Effector CD4-positive, alpha-beta T cell (primary cell): ENCODE measurements at regions not wholly inside any gene's neighbourhood (a gene's known extent, or its start where the extent isn't known, plus 50 kb on each side); places are given as distances from the start of the nearest gene placed in this dataset.

Source experiments
- DNase-seq: peaks from one replicate; pipeline ENCODE4 v3.0.0-alpha.2; 2020

DNA sequence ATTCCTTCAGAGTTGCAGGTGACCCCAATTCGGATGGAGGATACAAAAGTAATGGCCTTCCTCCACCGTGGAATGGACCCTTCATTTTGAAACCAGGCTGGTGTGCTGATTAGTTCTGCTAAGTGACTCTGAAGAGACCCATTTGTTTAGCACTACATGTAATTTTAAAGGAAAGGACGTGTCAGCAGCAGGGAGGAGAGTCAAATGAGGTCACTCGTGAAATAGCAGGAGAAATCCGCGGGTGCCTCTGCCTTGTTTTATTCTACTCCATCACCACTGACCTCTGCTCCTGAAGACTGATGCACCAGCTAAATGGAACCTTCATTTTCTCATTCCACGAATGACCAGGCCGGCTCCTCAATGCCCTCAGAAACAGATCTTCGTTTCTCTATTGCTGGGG is 589.2 kb downstream of the CDH11 start:
- DNase-seq, result no peak

- no peak for DNase-seq
Measured at GRCh38 chr16:64532117-64532516, 589.7 kb downstream of the CDH11 start.

DNA sequence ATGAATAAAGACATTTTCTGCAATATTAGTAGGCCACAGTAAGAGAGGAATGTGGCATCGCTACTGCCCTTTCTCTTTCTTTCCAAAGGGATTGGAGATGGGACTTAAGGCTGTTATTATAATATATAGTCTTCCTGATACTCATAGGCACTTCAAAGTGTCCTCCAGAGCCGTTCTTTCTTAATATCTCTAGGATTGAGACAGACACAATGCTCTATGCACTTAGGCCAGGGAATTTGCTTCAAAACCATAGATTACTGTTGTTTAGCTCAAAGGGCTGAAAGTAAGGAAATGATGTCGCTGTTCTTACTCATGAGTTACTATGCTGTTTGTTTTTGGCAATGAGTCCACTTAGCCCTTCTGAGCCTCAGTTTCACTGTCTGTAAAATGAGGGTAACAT is 590.5 kb downstream of the CDH11 start:
- DNase-seq, result no peak

DNA sequence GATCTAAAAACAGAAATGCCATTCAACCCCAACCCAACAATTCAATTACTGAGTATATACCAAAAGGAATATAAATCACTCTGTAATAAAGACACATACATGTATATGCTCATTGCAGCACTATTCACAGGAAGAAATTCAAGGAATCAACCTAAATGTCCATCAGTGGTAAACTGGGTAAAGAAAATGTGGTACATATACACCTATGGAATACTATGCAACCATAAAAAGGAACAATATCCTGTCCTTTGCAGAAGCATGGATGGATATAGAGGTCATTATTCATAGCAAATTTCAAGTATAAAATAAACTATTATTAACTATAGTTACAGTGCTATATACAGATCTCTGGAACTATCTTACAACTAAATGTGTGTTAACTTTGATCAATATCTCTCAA is 599.3 kb downstream of the CDH11 start:
- DNase-seq, result no peak

DNA sequence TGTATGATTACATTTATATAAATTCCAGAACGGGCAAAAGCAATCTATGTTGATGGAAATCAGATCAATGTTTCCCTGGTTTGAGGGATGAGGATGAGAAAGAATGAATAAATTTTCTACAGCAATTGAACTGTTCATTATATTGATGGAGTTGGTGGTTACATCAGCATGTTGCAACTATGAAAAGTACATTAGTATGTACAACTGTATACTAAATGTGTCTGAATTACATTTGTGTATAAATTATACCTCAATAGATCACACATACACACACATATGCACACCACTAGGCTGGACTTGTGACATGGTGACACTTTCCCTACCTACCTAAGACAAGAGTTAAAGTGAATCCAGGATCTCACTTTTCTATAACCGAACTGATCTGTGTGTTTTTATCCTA is 608.0 kb downstream of the CDH11 start:
- no peak for DNase-seq

GRCh38 chr16:64507240-64508024 is 614.4 kb downstream of the CDH11 start:
- no peak for DNase-seq

DNA sequence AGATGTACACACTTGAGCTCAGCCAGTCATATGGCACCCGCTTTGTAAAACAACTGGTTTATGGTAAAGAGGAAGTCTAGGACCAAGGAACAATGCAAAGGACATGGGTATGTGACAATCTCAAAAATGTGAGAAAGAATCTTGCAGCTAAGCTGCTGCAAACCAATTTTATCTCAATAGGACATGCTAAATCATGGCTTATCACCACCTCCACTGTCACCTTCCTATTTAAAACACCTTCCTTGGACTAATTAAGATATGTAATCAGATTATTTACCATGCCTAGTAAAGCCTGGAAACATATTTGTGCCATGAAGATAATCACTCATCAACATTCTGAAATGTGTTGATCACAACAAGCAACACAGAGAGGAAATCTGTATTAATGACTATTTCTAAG is 622.7 kb downstream of the CDH11 start:
- DNase-seq, result no peak

- DNase-seq, result no peak
Measured at GRCh38 chr16:64498363-64498762, 623.5 kb downstream of the CDH11 start.

- no peak for DNase-seq
Measured at GRCh38 chr16:64493709-64494108, 628.2 kb downstream of the CDH11 start.

DNA sequence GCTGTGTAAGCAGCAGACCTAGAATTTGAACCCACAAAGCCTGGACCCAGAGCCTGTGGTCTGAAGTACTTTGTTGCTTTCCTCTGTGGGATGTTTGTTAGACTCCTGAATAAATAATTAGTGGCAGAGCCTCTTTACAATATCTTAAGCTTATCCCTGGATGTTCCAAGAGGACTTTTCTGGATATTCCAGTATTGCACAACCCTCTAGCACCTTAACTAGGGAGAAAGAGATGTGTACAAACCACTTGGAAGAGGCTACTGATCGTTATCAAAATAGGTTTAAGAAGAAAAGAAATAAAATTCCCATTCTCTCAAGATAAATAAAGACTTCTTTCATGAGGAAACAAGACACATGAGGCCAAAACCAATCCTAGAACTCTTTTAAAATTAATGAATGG is 632.4 kb downstream of the CDH11 start:
- DNase-seq, result no peak

DNA sequence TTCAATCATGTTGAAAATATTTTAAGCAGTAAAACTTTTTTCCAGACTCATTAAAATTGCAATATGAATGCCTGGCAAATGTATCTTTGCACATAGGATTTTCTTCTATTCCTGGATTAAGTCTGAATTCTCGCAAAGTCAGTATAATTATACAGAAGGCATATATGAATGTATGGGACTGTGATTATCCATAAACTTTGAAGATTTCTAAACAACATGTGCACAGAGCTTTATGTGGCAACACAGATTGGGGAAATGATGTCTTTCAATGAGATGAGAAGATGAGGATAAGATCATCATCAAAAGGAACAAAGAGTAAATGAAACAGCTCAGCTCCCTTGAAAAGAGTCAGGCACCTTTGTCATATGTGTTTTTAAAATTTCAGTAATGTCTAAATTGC is 635.3 kb downstream of the CDH11 start:
- no peak for DNase-seq

GRCh38 chr16:64481497-64481896 is 640.4 kb downstream of the CDH11 start:
- no peak for DNase-seq

DNA sequence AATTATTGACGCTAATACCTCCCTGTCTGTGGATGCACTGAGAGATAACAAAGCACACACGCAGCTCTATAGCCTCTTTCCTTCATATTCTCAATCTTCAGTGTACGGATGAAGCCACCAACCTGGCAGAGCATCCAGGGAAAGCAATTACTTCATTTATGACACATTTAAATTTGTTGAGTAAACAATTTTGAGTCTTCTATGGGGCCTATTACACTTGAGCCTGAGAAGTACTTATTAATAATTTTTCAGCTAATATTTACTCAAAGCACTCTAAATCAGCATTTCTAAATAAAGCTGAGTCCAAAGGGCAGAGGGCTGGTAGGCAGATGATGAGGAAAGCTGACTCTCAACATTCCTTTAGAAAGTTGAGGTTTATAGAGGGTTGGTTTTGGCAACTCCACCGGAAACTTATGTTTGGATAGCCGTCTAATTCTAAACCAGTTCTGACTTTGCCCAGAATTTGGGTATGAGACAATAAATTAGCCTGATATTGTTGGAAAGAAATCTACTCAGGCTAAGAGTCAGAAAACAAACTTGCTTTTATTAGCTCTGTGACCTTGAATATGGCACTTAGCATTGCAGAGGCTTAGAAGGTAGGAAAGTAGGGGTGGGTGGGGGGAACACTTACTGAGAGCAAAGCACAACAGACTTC is 643.5 kb downstream of the CDH11 start:
- DNase-seq, result no peak

DNA sequence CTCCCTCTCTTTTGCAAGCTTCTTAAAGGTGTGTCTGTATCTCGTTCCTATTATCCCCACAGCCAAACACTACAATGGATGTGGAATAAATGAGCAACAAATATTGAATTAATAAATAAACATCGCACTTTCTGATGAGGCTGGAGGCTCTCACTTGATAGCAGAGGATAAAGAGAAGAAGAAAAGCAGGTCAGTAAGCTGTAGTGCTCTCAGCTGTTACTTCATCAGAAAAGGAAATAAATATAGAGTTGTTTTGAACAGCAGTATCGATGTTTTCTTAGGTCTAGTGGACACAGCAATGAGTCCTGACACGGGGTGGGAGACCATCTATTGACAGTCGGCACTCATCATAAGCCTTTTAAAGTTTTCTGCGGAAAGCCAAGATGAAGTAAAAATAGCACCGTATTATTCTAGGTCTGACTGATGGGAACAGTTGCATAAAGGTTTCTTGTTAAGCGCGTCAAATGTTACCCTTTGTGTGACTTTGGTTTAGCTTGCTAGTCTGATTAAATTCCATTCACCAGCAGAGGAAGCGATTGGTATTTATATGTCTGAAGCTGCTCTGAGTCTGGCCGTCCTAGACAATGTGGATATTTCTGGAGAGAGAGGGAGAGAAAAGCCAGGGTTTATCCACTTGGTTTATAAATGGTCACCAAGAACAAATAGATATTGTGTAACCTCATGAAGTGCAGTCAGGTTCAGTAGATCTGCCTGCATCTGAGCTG is 646.1 kb downstream of the CDH11 start:
- DNase-seq, result no peak

- DNase-seq, result no peak
Measured at GRCh38 chr16:64470916-64471315, 650.9 kb downstream of the CDH11 start.

- DNase-seq, result no peak
Measured at GRCh38 chr16:64469906-64470702, 651.8 kb downstream of the CDH11 start.

DNA sequence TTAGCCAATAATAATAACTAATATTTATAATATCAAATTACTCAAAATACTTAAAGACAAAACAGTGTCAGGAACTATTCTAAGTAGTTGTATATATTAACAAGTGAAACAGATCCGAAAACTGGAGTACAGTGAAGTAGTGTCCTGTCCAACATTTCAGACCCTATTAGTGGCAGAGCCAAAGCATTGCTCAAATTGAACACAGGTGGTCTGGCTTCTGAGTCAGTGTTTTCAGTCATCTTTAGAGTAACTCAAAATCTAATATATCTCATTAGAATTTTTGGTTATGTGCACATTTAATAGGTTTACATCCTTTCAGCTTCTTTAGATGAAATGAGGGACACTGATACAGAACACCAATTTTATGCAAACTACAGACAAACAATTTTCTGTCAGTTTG is 652.5 kb downstream of the CDH11 start:
- no peak for DNase-seq

DNA sequence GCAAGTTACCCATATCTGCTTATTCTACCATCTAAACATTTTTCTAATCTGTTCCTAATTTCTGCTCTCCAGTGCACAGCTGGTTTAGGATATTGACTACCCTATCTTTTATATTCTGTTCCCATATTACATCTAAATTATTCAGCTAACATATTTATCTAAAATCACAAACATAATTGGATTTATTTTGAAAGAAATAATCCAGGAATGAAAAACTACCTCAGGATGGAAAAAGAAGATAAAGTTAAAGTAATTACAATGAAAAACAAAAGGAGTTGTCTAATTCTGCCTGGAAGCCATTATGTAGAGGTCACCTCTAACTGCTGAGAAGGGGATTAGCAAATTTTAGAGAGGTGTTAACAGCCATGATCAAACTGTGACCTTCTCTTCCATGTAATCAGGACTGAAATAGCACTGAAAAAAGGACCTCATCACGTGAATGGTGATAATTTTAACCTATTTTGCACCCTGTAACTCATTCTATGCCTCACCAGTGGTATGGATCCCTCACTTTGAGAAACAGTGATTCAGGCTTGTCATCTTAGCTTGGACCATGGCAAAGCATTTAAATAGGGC is 653.3 kb downstream of the CDH11 start:
- DNase-seq, result no peak

DNA sequence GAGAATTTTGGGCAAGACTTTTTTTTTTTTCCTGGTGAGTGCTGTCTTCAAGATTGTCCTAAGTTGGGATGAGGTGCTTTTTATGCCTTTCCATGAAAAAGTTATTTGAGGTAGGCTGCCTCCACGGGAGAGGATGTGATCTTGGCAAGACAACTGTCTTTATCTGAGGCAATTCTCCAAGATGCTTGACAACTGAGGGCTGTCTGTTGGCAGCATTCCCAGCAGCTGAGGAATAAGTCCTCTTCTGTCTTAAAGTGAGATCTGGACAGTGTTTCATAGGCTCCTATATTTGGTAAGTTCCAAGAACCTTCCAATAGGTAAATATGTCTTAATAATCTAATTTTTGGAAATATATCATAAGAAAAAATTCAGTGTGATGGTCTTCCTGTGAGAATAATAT is 662.0 kb downstream of the CDH11 start:
- no peak for DNase-seq

DNA sequence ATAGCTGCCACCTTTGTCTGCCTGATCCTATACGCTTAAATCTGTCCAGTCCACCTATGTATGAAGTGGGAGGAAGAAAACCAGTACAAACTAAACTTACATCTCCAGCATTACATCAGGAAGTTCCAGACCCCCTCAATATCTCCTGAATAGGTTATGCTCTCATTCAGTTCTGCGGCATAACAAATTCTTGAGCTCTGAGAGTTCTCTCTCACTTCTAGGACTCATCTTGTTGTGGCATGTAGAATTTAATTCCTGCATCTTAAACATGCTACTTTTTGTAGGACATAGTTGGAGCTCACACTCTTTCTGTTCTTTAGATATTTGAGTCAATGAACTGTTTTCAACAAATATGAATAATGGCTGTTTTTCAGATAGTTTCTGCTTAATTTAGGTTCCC is 662.5 kb downstream of the CDH11 start:
- no peak for DNase-seq

- no peak for DNase-seq
Measured at GRCh38 chr16:64455275-64455674, 666.6 kb downstream of the CDH11 start.

DNA sequence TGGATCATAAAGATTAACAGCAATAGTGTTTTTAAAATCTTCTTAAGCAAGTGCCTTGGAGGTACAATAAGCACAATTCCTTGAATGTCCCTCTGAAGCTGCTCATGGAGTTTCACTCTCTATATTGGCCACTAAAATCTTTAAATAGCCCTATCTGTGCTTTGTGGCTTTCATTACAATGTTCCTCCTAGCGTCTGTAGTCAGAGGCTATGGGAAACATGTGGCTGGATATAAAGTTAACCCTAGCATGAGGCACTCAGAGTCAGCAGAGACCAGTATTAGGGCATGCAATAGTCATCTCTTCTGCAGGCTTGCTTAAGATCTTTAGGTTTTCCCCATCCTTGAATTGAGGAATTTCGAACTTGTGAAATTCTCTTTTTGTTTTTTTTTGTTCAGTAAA is 668.2 kb downstream of the CDH11 start:
- DNase-seq, result no peak

DNA sequence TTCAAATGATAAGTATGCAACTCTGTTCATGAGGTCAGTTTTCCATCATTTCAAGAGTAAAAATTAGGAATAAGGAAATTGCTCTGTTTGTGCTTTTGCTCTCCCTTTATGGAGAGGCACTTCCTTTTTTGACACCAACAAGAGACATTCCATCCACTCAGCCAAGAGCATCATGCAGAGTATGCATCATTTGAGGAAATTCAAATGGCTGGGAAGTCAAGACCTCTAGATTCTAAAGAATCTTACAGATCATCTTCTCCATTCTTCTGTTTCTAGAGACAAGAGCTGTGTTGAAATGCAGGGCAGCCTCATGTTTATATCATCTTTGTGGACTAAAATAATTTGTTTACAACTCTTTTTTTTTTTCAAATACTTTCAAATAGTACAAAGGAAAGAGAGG is 669.4 kb downstream of the CDH11 start:
- DNase-seq, result no peak
